ENCODE measurements at regions not wholly inside any gene's neighbourhood (a gene's known extent, or its start where the extent isn't known, plus 50 kb on each side); places are given as distances from the start of the nearest gene placed in this dataset.

DNA sequence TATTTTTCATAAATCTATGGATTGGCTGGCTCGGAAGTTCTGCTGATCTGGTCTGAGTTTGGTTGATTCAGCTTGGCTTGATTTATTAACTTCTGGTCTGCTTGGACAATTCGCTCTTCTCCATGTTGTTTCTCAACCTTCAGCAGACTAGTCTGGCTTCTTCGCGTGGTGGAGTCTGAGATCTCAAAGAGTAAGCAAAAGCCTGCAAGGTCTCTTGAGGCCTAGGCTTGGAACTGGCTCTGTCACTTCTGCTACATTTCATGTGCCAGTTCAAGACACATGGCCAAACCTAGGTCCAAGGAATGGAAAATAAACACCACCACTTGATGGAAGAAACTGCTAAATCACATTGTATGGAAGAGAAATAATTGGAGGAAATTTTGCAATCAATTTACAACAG lies 115.1 kb upstream of the JAG1 start:
- peaks cover 21% of the 10 kb centered on the region for H3K4me1 ChIP-seq (ENCODE audit: low read length)
- H3K36me3 ChIP-seq (replicated peaks; ENCODE audit: low read depth, low read length): peaks cover 6% of the 10 kb centered on the region
- no peak overlapping the region for H3K4me2 ChIP-seq (ENCODE audit: low read length)
- H4K20me1 ChIP-seq (ENCODE audit: insufficient read depth, low read length): no peaks in the 10 kb centered on the region
- 0 out of 2 replicates have a peak, but pooled peaks cover 6% of the 10 kb centered on the region for H3K9me3 ChIP-seq (ENCODE audit: insufficient read depth, low read length)
- H3K9ac ChIP-seq (ENCODE audit: low read length): no peak overlapping the region
- no peaks in the 10 kb centered on the region for H3K79me2 ChIP-seq (ENCODE audit: low read length)
- no peak overlapping the region for H3K27ac ChIP-seq (ENCODE audit: low read length)
- no peaks in the 10 kb centered on the region for H3K27me3 ChIP-seq (ENCODE audit: low read depth, low read length)
- H2AFZ ChIP-seq (ENCODE audit: low read depth, low read length): no peak overlapping the region
- TF ChIP-seq, protein P1, sequence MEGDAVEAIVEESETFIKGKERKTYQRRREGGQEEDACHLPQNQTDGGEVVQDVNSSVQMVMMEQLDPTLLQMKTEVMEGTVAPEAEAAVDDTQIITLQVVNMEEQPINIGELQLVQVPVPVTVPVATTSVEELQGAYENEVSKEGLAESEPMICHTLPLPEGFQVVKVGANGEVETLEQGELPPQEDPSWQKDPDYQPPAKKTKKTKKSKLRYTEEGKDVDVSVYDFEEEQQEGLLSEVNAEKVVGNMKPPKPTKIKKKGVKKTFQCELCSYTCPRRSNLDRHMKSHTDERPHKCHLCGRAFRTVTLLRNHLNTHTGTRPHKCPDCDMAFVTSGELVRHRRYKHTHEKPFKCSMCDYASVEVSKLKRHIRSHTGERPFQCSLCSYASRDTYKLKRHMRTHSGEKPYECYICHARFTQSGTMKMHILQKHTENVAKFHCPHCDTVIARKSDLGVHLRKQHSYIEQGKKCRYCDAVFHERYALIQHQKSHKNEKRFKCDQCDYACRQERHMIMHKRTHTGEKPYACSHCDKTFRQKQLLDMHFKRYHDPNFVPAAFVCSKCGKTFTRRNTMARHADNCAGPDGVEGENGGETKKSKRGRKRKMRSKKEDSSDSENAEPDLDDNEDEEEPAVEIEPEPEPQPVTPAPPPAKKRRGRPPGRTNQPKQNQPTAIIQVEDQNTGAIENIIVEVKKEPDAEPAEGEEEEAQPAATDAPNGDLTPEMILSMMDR (IDR thresholded peaks at IDR 0.05; ENCODE audit: low read depth, low read length): no peak
- TF ChIP-seq EZH2phosphoT487 (IDR thresholded peaks at IDR 0.05; ENCODE audit: low read depth): no peak
- H3K4me3 ChIP-seq (ENCODE audit: low read length): no peak overlapping the region

DNA sequence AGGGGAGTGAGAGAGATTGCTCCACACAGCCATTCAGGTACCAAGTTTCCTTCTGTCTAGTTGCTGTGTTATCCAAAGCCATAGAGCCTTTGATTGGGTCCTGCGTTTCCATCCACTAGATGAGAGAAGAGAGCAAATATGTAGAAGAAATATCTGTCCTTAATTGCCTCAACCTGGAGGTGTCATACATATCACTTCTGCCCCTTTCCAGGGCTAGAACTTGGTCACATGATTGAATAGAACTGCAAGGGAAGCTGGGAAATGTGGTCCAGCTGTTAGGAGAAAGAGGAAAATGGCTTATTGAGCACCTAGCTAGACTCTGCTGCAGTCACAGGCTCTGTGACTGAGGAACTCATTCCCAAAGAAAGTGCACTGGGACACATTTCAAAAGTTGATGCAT lies 115.6 kb upstream of the JAG1 start:
- H2AFZ ChIP-seq (ENCODE audit: low read depth, low read length): no peak overlapping the region
- H3K9me3 ChIP-seq (ENCODE audit: insufficient read depth, low read length): 0 out of 2 replicates have a peak, but pooled peaks cover 6% of the 10 kb centered on the region
- H3K9ac ChIP-seq (ENCODE audit: low read length): no peak overlapping the region
- H3K4me2 ChIP-seq (ENCODE audit: low read length): no peak overlapping the region
- H3K27me3 ChIP-seq (ENCODE audit: low read depth, low read length): no peaks in the 10 kb centered on the region
- H3K4me1 ChIP-seq (ENCODE audit: low read length): peaks cover 16% of the 10 kb centered on the region
- H3K79me2 ChIP-seq (ENCODE audit: low read length): no peaks in the 10 kb centered on the region
- no peak for TF ChIP-seq EZH2phosphoT487 (IDR thresholded peaks at IDR 0.05; ENCODE audit: low read depth)
- TF ChIP-seq, protein P1 (IDR thresholded peaks at IDR 0.05; ENCODE audit: low read depth, low read length): no peak
- no peak overlapping the region for H3K4me3 ChIP-seq (ENCODE audit: low read length)
- peaks cover 6% of the 10 kb centered on the region for H3K36me3 ChIP-seq (replicated peaks; ENCODE audit: low read depth, low read length)
- H3K27ac ChIP-seq (ENCODE audit: low read length): no peak overlapping the region
- H4K20me1 ChIP-seq (ENCODE audit: insufficient read depth, low read length): no peaks in the 10 kb centered on the region

DNA sequence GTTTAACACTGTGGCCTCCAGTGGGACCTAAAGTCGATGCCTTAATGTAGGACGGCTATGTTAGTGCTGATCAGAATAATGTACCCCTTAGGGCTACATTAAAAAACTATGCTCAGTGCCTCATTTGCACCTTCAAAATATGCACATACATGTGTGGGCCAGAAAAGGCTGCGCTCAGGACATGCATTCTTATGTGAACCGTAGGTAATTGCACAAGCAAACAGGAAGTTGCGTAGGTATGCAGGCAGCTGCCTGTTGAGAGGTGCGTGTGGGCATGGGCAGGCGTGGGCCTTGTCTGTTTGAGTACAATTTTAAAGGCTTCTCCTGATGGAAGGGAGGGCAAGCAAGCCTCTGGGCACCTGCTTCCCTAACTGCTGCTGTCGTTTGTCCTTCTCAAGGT lies 116.2 kb upstream of the JAG1 start:
- TF ChIP-seq EZH2phosphoT487 (IDR thresholded peaks at IDR 0.05; ENCODE audit: low read depth): no peak
- TF ChIP-seq, protein P1 (IDR thresholded peaks at IDR 0.05; ENCODE audit: low read depth, low read length): no peak
- no peak overlapping the region for H3K4me2 ChIP-seq (ENCODE audit: low read length)
- H3K9ac ChIP-seq (ENCODE audit: low read length): no peak overlapping the region
- no peak overlapping the region for H2AFZ ChIP-seq (ENCODE audit: low read depth, low read length)
- peaks cover 9% of the 10 kb centered on the region for H3K4me1 ChIP-seq (ENCODE audit: low read length)
- H3K27ac ChIP-seq (ENCODE audit: low read length): no peak overlapping the region
- H3K4me3 ChIP-seq (ENCODE audit: low read length): no peak overlapping the region
- H3K9me3 ChIP-seq (ENCODE audit: insufficient read depth, low read length): 0 out of 2 replicates have a peak, but pooled peaks cover 6% of the 10 kb centered on the region
- peaks cover 6% of the 10 kb centered on the region for H3K36me3 ChIP-seq (replicated peaks; ENCODE audit: low read depth, low read length)
- no peaks in the 10 kb centered on the region for H3K79me2 ChIP-seq (ENCODE audit: low read length)
- H4K20me1 ChIP-seq (ENCODE audit: insufficient read depth, low read length): no peaks in the 10 kb centered on the region
- H3K27me3 ChIP-seq (ENCODE audit: low read depth, low read length): no peaks in the 10 kb centered on the region

DNA sequence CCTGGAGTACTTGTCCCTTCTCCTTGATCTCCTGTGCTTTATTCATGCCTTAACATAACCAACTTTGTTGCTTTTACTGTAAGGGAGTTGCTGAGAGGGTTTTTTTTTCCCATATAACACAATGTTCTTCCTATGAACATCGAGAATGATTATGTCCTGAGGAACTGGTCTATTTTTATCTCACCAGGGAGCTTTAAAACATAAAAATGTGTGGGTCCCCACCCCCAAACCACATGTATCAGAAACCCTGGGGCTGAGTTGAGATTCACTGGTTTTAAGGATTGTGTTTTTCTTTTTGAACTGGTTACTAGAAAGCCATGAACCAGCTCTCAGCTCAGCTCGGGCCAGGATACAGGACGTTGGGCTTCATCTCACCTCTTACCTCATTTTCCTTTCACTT lies 118.5 kb upstream of the JAG1 start:
- H3K4me2 ChIP-seq (ENCODE audit: low read length): no peak overlapping the region
- H3K27ac ChIP-seq (ENCODE audit: low read length): no peak overlapping the region
- H2AFZ ChIP-seq (ENCODE audit: low read depth, low read length): no peak overlapping the region
- H3K9ac ChIP-seq (ENCODE audit: low read length): no peak overlapping the region
- peaks cover 9% of the 10 kb centered on the region for H3K4me1 ChIP-seq (ENCODE audit: low read length)
- 0 out of 2 replicates have a peak, but pooled peaks cover 6% of the 10 kb centered on the region for H3K9me3 ChIP-seq (ENCODE audit: insufficient read depth, low read length)
- no peak overlapping the region for H3K4me3 ChIP-seq (ENCODE audit: low read length)
- TF ChIP-seq, protein P1 (IDR thresholded peaks at IDR 0.05; ENCODE audit: low read depth, low read length): no peak
- no peak for TF ChIP-seq EZH2phosphoT487 (IDR thresholded peaks at IDR 0.05; ENCODE audit: low read depth)
- H3K36me3 ChIP-seq (replicated peaks; ENCODE audit: low read depth, low read length): peaks cover 6% of the 10 kb centered on the region
- peaks cover 8% of the 10 kb centered on the region; the same call in 1 of the 2 replicates for H3K27me3 ChIP-seq (ENCODE audit: low read depth, low read length)
- no peaks in the 10 kb centered on the region for H4K20me1 ChIP-seq (ENCODE audit: insufficient read depth, low read length)
- no peaks in the 10 kb centered on the region for H3K79me2 ChIP-seq (ENCODE audit: low read length)

Data from OCI-LY3 (cell line).